Gastroesophageal sphincter (tissue), 3 donors: ENCODE measurements at regions not wholly inside any gene's neighbourhood (a gene's known extent, or its start where the extent isn't known, plus 50 kb on each side); places are given as distances from the start of the nearest gene placed in this dataset.

ENCODE experiments used
- CTCF ChIP-seq, 4 experiments: fragments of 200-600 bp in 2 of 4; fragments of 450-650 bp in 2 of 4; sonication (generic) in 1 of 4; IDR thresholded peaks; one replicate each; pipeline ENCODE4 v1.5.1; 2017 to 2019; ENCODE audit warnings: antibody characterized with exemption in 4 of 4, mild to moderate bottlenecking in 2 of 4, moderate library complexity in 2 of 4
- EP300 ChIP-seq: sonication (generic); formaldehyde crosslinking; IDR thresholded peaks from one replicate; pipeline ENCODE4 v1.6.1; 2017; ENCODE audit warnings: antibody characterized with exemption, mild to moderate bottlenecking
- POLR2A ChIP-seq, 2 donors: fragments of 450-650 bp; IDR thresholded peaks; one replicate each; pipeline ENCODE4 v1.6.1; 2017; ENCODE audit warnings: antibody characterized with exemption in 2 of 2, mild to moderate bottlenecking in 2 of 2, moderate library complexity in 1 of 2
- POLR2AphosphoS5 ChIP-seq: sonication (generic); formaldehyde crosslinking; IDR thresholded peaks from one replicate; pipeline ENCODE4 v1.6.1; 2017; ENCODE audit warnings: antibody characterized with exemption

- TF ChIP-seq CTCF (IDR thresholded peaks at IDR 0.05) (no peak), POLR2A (IDR thresholded peaks at IDR 0.05) (no peak), EP300 (no peak), POLR2AphosphoS5 (no peak)
Measured at GRCh38 chr1:104120525-104120924, 370.8 kb downstream of the AMY1C start.
